GM21619 (cell line): ENCODE measurements at regions not wholly inside any gene's neighbourhood (a gene's known extent, or its start where the extent isn't known, plus 50 kb on each side); places are given as distances from the start of the nearest gene placed in this dataset.

Experiments used
- ATAC-seq: cut with Tn5 transposase; IDR thresholded peaks from one replicate; pipeline ENCODE4 v1.9.1; 2021; ENCODE audit not compliant: unreplicated experiment

GRCh38 chr6:2563635-2564034 is 187.1 kb downstream of the MYLK4 start:
- ATAC-seq: peak; percentile 93

DNA sequence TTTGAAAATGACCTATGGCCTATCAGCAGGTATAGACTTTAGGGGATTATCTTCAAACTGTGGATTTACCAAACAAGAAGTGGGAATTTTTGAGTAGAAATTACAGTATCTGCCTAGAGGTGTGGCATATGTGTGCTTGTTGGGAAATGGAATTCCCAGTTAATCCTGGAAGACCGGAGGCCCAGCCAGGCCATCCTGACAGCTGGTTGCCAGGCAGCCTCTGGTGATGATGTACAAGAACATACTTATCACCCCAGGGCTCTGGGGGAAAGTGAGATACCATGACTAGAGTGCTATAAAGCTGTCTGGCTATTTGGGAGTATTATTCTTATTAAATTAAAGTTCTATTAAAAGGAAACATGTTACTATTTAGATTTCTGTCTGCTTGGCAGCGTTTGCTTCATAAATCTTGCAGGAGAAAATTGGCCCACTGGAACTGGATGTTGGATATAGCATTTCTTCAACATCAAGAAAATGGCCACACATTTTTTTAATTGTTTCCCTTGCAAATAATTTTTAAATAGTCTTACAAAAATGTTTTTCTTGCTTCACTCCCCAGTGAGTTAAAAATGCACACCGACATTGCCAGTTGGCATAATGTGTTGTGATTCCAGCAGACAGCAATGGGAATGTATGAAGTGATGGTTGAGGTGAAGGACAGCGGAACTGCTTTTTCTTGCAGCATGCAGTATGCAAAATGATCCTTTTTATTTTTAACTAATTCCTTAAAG is 187.8 kb downstream of the MYLK4 start:
- ATAC-seq: no peak

GRCh38 chr6:2560917-2561698 is 189.6 kb downstream of the MYLK4 start:
- no peak for ATAC-seq

- no peak for ATAC-seq
Measured at GRCh38 chr6:2560140-2560818, 190.4 kb downstream of the MYLK4 start.

DNA sequence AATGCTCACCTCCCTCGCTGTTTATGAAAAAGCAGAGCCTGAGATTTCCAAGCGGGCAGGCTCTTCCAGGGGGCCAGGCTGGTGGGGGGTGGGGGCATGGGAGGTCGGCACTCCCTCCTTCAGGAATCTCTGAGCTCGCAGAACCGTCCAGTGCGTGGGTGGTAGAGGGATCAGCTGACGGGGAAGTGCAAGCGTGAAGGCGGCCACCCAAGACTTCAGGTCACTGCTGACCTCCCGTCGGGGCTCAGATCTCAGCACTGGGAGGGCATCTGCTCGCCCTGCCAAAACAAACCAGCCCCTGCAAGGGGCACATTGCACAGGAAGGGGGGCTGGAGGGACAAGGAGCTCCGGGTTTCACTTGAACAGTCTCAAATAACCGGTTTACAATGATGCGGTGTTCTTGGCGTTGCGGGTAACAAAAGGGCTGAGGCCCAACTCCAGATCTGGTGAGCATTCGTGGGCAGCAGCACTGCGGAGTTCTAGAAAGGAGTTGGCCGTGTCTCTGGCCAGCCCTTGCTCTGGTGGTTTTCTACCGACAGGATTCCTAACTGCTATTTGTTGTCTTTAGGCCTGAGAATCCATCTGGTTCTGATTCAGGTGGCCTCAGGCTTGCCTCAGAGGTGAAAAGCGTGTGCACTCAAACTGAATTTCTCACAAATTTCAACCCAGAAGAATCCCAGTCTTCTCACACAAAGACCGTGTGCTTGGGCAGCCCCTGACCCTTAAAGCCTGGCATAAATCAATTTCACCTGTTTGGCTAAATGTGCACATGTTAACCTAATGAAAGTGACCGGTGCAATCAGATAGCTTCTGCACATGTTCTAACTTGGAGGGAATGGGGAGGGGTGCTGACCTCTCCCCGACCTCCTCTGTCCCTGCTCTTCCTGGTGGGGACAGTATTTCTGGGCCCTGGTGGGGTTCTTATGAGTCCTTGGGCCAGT is 191.6 kb downstream of the MYLK4 start:
- no peak for ATAC-seq

GRCh38 chr6:2558098-2558680 is 192.5 kb downstream of the MYLK4 start:
- no peak for ATAC-seq

- ATAC-seq: no peak
Measured at GRCh38 chr6:2557181-2557720, 193.5 kb downstream of the MYLK4 start.

DNA sequence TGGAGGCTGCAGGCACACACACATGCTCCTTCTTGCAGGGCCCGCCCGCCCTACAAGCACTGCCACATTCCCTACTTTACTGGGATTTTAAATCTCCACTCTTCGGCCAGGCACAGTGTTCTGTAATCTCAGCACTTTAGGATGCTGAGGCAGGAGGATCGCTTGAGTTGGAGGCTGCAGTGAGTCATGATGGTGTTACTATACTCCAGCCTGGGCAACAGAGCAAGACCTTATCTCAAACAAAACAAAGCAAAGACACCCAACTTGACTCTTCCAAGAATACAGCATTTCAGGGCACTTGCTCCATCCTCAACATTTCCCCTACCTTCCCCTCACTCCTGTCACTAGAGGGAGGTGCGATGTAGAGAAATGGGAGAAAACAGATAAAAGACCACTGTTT is 194.0 kb downstream of the MYLK4 start:
- ATAC-seq: no peak

DNA sequence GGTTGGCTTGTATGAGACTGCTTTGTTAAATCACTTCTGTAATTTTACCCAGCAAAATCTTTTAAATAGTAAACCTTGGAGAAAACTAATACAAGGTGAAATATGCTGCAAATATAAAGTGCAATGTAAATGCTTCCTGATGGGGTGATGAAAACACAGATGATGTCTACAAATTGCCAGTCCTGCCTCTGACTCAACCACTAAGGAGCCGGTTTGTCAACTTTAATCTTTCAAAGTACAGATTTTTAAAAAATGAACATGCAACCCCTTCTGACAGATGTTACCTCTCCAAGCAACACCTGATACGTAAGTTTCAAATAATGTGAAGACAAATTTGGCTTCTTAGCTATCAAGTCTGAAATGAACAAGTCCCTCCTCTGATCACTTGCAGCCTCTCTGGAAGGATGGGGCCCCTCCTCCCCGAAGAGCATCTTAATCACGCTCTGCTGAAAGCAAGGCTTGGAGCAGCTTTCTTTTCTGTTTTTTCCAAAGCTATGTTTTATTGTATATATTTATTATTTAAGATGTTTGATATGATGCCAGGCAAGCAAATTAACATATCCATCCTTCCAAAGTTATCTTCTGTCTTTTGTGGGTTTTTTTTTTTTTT is 196.0 kb downstream of the MYLK4 start:
- ATAC-seq: no peak

GRCh38 chr6:2552526-2553154 is 198.1 kb downstream of the MYLK4 start:
- no peak for ATAC-seq

DNA sequence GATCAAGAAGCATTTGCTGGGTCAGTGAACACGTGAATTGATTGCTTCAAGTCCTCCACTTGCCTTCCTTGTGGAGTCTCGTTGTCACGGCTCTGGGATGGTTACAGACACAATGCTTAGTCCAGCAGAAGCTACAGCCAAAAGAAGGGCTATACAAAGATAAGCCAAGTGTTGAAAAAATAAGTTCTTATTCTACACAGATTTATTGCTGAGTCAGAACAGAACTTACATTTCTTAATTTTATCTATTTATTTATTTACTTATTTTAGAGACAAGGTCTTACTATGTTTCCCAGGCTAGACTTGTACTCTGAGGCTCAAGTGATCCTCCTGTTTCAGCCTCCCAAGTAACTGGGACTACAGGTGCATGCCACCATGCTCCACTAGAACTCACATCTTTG is 199.0 kb downstream of the MYLK4 start:
- no peak for ATAC-seq

DNA sequence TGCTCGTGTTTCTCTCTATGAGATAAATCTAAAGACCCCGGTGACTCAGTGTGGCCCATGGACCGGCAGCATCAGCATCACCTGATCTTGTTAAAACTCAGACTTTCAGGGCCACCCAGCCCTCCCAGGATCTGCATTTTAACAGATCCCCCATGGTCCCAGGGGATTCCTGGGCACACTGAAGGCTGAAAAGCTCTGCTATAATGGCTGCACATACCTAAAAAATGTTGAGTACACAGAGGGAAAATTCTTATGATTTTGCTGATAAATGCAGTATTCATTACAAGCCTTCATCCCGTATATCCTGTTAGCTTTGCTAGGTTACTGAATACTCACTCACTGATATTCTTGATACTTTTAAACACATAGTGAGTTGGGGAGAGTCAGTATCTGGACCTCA is 200.5 kb downstream of the MYLK4 start:
- ATAC-seq: no peak

- no peak for ATAC-seq
Measured at GRCh38 chr6:2549834-2550233, 200.9 kb downstream of the MYLK4 start.

DNA sequence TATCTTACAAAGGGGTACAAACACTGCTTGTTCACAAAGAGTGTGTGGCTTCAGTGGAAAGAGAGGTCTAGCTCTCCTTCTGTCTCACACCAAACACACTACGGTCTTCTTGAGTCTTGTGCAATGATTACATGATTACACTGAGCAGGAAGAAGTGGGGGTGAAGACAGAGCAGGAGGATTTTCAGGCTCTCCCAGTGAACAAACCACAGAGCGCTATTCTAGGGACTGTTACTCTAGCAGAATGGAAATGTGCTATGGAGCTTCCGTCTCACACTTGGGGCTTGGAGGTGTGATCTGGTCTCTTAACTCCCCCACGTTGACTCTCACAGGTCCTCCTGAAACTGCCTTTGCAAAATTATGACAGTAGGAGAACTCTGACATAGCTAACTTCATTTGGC is 203.4 kb downstream of the MYLK4 start:
- no peak for ATAC-seq

DNA sequence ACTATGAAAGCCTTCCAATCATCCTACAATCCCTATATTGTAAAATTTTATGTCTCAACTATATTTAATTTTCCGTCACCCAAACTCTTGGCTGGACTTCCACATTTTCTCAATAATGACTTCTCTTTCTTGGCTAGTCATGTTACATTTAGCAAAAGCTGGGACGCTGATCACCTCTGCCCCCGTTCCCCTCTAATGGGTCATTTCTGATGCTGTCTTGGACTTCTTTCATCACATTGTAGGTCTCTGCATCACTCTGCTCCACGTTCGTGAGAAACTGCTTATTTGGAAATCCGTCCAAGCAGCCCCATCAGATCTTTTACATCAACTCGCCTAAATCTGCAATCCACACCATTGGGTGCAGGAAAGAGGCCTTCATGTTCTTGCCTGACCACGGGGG is 203.8 kb downstream of the MYLK4 start:
- no peak for ATAC-seq

DNA sequence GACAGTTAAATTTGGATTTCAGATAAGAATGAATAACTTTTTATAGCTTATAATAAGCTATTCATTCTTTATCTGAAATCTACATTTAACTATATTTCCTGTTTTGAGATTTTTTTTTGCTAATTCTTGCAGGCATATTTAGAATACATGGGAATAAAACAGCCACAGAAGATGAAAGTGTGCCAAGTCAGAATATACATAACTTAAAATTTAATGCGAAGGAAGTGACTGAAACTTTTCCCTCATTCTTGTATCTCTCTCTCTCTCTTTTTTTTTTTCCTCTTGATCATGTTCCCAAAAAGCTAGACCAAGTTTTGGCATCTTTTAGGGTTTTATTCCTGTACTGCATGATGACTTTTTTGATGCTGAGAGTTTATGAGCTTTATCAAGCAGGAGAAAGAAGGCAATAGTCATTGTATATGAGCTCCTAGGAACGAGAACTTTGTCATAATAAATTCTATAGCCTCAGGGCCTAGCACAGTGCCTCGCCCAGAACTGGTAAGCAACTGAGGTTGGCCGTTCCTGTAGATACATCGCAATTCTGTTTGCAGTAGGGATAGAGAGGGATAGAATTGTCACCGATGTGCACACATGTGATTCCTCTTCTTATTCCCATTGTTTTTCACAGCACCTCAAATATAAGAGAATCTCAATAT is 205.2 kb downstream of the MYLK4 start:
- no peak for ATAC-seq

- no peak for ATAC-seq
Measured at GRCh38 chr6:2543321-2543720, 207.4 kb downstream of the MYLK4 start.

DNA sequence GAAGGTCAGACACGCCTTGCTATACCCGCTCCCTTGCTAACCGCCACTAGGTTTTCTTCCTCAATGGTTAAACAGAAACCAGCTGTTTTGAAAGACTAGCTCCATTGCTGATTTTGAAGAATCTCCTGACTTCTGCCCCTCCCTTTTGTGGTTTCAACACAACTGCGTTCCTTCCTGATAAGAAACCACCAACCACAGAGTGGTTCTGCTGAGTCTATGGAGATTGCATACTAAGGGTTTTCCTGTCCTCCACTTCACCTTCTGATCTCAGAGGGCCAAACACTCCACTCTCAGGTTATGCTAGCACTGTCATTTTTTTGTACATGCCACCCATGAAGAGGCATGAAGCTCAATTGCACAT is 207.9 kb downstream of the MYLK4 start:
- ATAC-seq: peak; percentile 83
